Gastrocnemius medialis (tissue), 4 donors: ENCODE measurements at regions not wholly inside any gene's neighbourhood (a gene's known extent, or its start where the extent isn't known, plus 50 kb on each side); places are given as distances from the start of the nearest gene placed in this dataset.

Experiments used
- ATAC-seq, 2 donors: fragments of 150-250 bp; one replicate each; pipeline ENCODE4 v1.9.1; 2016
- DNase-seq, 2 donors: peaks; one replicate each; pipeline ENCODE4 v3.0.0-alpha.2; 2019
- H3K27ac ChIP-seq, 4 donors: fragments of 200-600 bp; sonication (generic); 1 replicate in 1 of 4; 2 replicates in 3 of 4; pipeline ENCODE4 v1.5.1; 2016 to 2018; ENCODE audit warnings: mild to moderate bottlenecking in 2 of 4, moderate library complexity in 1 of 4
- H3K27me3 ChIP-seq, 3 donors: fragments of 200-600 bp; sonication (generic) in 2 of 3; 1 replicate in 1 of 3; 2 replicates in 2 of 3; pipeline versions ENCODE4 v1.5.1 to v1.6.0; 2016 to 2019; ENCODE audit warnings: mild to moderate bottlenecking in 1 of 3, moderate library complexity in 1 of 3
- H3K36me3 ChIP-seq, 2 donors: fragments of 200-600 bp; sonication (generic) in 1 of 2; one replicate each; pipeline ENCODE4 v1.5.1; 2017 to 2018
- H3K4me1 ChIP-seq, 2 donors: fragments of 200-600 bp; sonication (generic) in 1 of 2; one replicate each; pipeline ENCODE4 v1.5.1; 2016 to 2017; ENCODE audit warnings: mild to moderate bottlenecking in 2 of 2
- H3K4me3 ChIP-seq, 4 donors: fragments of 200-600 bp; sonication (generic) in 3 of 4; 1 replicate in 1 of 4; 2 replicates in 3 of 4; pipeline ENCODE4 v1.5.1; 2016 to 2019; ENCODE audit warnings: mild to moderate bottlenecking in 2 of 4
- H3K9me3 ChIP-seq, 3 donors: fragments of 200-600 bp; sonication (generic) in 2 of 3; 1 replicate in 1 of 3; 2 replicates in 2 of 3; pipeline ENCODE4 v1.5.1; 2016 to 2019
- POLR2A ChIP-seq, 2 donors: fragments of 450-650 bp; IDR thresholded peaks; one replicate each; pipeline ENCODE4 v1.6.1; 2017; ENCODE audit warnings: antibody characterized with exemption in 2 of 2, mild to moderate bottlenecking in 2 of 2, moderate library complexity in 2 of 2
- in situ Hi-C, 4 donors: fragments of 200-750 bp; cut with MboI; loops; one replicate each; pipeline versions ENCODE4 v1.15.0 to v1.8.0; 2017; ENCODE audit warnings: low sequenced_read_pairs in 4 of 4
- intact Hi-C: fragments of 100-400 bp; cut with DNase I; formaldehyde crosslinking; loops from one replicate; pipeline ENCODE4 v1.15.1; 2023; ENCODE audit warnings: low total_unique reads
- TF ChIP-seq, protein P1 (sequence below), 5 experiments: fragments of 450-650 bp in 3 of 5; fragments of 200-600 bp in 2 of 5; sonication (generic) in 2 of 5; IDR thresholded peaks in 4 of 5; conservative IDR thresholded peaks in 1 of 5; 1 replicate in 4 of 5; 2 replicates in 1 of 5; pipeline ENCODE4 v1.5.1; 2016 to 2019; ENCODE audit warnings: antibody characterized with exemption in 5 of 5, mild to moderate bottlenecking in 3 of 5, moderate library complexity in 3 of 5

DNA sequence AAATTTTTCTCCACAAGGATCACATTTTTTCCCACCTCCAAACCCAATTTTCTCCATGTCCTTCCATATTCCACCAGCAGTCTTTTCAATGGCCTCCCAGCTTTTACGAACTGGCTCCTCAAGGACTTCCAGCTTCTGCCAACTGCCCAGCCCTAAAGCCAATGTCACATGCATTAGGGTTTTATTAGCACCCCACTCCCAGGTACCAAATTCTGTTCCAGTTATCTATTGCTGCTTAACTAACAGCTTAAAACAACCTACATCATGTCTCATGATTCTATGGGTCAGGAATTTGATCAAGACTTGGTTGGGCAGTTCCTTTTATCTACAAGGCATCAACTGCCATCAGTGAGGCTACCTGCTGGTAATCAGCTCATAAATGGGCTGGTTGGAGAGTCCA is 151.3 kb downstream of the SPTSSA start:
- no peak overlapping the region for H3K4me3 ChIP-seq
- in situ Hi-C loops, result loop anchor here in 1 of 4 donors (10.0 to 25.0 kb wide), 2 partner anchors 466 to 1723 kb away; no protein-coding TSS in a partner anchor

DNA sequence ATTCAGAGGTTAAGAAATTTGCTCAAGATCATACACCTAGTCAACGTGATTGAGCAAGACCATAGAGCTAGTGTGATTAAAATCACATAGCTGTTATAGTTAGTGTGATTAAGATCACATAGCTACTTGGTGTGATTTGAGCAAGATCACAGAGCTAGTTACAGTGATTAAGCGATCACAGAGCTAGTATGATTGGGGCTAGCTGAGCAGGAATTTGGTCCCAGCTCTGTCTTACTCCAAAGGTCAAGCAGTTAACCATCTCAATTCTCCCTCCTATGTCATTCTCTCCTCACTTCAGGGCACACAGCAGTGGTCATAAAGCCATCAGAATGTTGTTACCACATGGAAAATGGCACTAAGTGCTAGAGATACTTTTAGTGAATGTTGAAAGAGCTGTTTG is 158.2 kb downstream of the SPTSSA start:
- H3K36me3 ChIP-seq, result no peaks in the 10 kb centered on the region
- no peaks in the 10 kb centered on the region for H3K9me3 ChIP-seq
- in situ Hi-C loops, result loop anchor here in 3 of 4 donors (10.0 to 25.0 kb wide), 2 partner anchors 459 to 1717 kb away; no protein-coding TSS in a partner anchor
- no peak overlapping the region for H3K27ac ChIP-seq
- intact Hi-C loops, result loop anchor here (5.0 kb wide), 1 partner anchor 77 kb away; no protein-coding TSS in a partner anchor
- peaks cover 0 to 9% of the 10 kb centered on the region in 2 donors for H3K4me1 ChIP-seq
- H3K27me3 ChIP-seq, result no peaks in the 10 kb centered on the region
- TF ChIP-seq, protein P1, sequence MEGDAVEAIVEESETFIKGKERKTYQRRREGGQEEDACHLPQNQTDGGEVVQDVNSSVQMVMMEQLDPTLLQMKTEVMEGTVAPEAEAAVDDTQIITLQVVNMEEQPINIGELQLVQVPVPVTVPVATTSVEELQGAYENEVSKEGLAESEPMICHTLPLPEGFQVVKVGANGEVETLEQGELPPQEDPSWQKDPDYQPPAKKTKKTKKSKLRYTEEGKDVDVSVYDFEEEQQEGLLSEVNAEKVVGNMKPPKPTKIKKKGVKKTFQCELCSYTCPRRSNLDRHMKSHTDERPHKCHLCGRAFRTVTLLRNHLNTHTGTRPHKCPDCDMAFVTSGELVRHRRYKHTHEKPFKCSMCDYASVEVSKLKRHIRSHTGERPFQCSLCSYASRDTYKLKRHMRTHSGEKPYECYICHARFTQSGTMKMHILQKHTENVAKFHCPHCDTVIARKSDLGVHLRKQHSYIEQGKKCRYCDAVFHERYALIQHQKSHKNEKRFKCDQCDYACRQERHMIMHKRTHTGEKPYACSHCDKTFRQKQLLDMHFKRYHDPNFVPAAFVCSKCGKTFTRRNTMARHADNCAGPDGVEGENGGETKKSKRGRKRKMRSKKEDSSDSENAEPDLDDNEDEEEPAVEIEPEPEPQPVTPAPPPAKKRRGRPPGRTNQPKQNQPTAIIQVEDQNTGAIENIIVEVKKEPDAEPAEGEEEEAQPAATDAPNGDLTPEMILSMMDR (IDR thresholded peaks at IDR 0.05 in 4 of 5, conservative IDR thresholded peaks at IDR 0.05 in 1 of 5), result no peak
- no peak for TF ChIP-seq POLR2A (IDR thresholded peaks at IDR 0.05)
- H3K4me3 ChIP-seq, result no peak overlapping the region
- DNase-seq (no peak), ATAC-seq (no peak)

More for the DNA sequence above, 151.3 kb downstream of the SPTSSA start:
- ATAC-seq (no peak), DNase-seq (no peak)
- Histone ChIP-seq H3K4me1 (no peaks in the 10 kb centered on the region), H3K36me3 (no peaks in the 10 kb centered on the region), H3K9me3 (no peaks in the 10 kb centered on the region), H3K27me3 (no peaks in the 10 kb centered on the region), H3K27ac (no peak overlapping the region)
- TF ChIP-seq, protein P1 (IDR thresholded peaks at IDR 0.05 in 4 of 5, conservative IDR thresholded peaks at IDR 0.05 in 1 of 5), result no peak
- no peak for TF ChIP-seq POLR2A (IDR thresholded peaks at IDR 0.05)
- intact Hi-C loops, result no loop called here

DNA sequence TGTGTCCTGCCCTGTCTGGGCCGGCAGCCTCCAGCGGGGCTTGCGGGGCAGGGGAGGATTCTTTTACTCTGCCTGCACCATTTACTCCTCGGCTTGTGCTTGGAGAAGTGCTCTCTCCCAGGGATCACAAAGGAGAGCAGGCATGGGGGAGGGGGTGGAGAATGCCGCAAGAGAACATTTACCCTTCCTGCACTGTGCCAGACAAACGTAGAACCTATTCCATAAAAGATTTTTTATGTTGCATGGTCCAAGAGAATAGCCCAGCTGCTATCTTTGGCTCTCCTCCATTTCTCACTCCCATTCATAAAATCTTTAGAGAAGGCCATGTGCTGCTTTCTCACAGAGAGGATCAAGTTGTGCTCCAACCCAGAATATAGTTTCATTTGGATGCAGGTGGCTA is 159.4 kb downstream of the SPTSSA start:
- Histone ChIP-seq H3K36me3 (no peaks in the 10 kb centered on the region), H3K4me1 (peaks cover 0 to 9% of the 10 kb centered on the region in 2 donors), H3K27me3 (no peaks in the 10 kb centered on the region), H3K4me3 (no peak overlapping the region), H3K9me3 (no peaks in the 10 kb centered on the region), H3K27ac (no peak overlapping the region)
- intact Hi-C loops, result loop anchor here (5.0 kb wide), 1 partner anchor 75 kb away; no protein-coding TSS in a partner anchor
- ATAC-seq (peak; percentile 30 to 57), DNase-seq (no peak)
- no peak for TF ChIP-seq POLR2A (IDR thresholded peaks at IDR 0.05)
- TF ChIP-seq, protein P1 (IDR thresholded peaks at IDR 0.05 in 4 of 5, conservative IDR thresholded peaks at IDR 0.05 in 1 of 5), result no peak
- in situ Hi-C loops, result loop anchor here in 3 of 4 donors (10.0 to 25.0 kb wide), 2 partner anchors 458 to 1715 kb away; no protein-coding TSS in a partner anchor

DNA sequence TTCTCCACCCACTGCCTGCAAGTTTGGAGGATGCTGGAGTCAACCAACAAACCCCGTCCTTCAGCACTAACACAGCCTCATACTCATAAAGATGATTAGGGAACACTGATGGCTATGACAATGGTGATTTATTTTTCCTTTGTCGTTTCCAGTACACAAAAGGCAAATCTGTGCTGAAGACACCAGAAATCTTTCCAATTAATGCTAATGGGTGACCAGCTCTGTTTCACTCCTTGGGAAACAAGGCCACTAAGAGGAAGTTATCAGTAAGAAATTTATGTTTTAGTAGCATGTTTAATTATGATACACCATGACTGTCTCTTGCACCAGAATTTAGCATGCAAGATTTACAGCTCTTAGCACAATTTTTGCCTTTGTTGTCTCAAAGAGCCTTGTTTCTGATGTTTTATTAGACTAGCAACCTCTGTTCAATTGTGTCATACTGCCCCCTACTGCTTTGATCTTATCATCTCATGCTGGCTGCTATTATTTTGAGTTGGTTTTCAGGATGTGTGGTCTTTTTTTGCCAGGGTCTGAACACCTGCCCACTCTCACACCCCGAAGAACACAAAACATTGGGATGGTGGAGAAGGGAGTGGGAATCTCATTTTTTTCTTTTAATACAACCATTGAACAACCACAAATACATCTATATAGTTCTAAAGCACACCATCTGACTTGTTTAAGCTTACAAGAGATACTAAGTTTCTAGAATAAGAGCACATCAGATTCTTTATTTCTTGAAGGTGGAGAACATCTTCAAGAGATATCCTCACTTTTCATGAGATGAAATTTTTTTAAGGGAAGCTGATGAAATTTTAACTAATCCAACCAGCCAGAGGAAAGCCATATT is 160.9 kb downstream of the SPTSSA start:
- Histone ChIP-seq H3K4me3 (no peak overlapping the region), H3K4me1 (peaks cover 0 to 9% of the 10 kb centered on the region in 2 donors), H3K9me3 (no peaks in the 10 kb centered on the region), H3K27me3 (no peaks in the 10 kb centered on the region), H3K27ac (no peak overlapping the region), H3K36me3 (no peaks in the 10 kb centered on the region)
- intact Hi-C loops (loop anchor here (1.0 to 5.0 kb wide), 2 partner anchors 74 to 462 kb away; no protein-coding TSS in a partner anchor), in situ Hi-C loops (loop anchor here in 3 of 4 donors (10.0 to 25.0 kb wide), 2 partner anchors 456 to 1714 kb away; no protein-coding TSS in a partner anchor)
- peak in 1 of 2 donors; percentile 51 for ATAC-seq
- no peak for DNase-seq
- no peak for TF ChIP-seq POLR2A (IDR thresholded peaks at IDR 0.05)
- TF ChIP-seq, protein P1 (IDR thresholded peaks at IDR 0.05 in 4 of 5, conservative IDR thresholded peaks at IDR 0.05 in 1 of 5), result peak in 4 of 5 experiments; percentile 28 to 63 (median 59)
